Lower leg skin (tissue), 3 donors: ENCODE measurements at regions not wholly inside any gene's neighbourhood (a gene's known extent, or its start where the extent isn't known, plus 50 kb on each side); places are given as distances from the start of the nearest gene placed in this dataset.

Experiments
- POLR2A ChIP-seq, 2 donors: fragments of 450-650 bp; IDR thresholded peaks; one replicate each; pipeline ENCODE4 v1.6.1; 2016 to 2017; ENCODE audit warnings: antibody characterized with exemption in 2 of 2, mild to moderate bottlenecking in 1 of 2, moderate library complexity in 1 of 2
- TF ChIP-seq, protein P1 (sequence below), 3 donors: fragments of 450-650 bp; IDR thresholded peaks; one replicate each; pipeline ENCODE4 v1.5.1; 2016; ENCODE audit warnings: antibody characterized with exemption in 3 of 3, mild to moderate bottlenecking in 3 of 3, moderate library complexity in 2 of 3

DNA sequence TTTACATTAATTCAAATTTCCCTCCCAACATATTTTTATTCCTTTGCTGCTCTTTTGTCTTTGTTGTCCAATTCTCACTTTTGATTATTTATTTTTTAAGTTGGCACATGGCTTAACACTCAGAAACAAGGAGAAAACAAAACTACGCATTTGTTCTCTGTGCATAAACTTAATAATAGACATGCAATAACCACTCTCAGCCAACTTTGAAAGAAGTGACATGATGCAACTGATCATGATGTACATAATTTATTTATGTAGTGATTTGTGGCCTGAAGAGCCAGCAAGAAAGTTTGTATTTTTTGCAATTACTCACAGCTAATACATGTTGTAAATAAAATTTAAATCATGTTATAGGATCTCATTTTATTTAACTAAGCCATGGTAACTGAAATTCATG is 942.8 kb upstream of the PIK3C3 start:
- TF ChIP-seq, protein P1, sequence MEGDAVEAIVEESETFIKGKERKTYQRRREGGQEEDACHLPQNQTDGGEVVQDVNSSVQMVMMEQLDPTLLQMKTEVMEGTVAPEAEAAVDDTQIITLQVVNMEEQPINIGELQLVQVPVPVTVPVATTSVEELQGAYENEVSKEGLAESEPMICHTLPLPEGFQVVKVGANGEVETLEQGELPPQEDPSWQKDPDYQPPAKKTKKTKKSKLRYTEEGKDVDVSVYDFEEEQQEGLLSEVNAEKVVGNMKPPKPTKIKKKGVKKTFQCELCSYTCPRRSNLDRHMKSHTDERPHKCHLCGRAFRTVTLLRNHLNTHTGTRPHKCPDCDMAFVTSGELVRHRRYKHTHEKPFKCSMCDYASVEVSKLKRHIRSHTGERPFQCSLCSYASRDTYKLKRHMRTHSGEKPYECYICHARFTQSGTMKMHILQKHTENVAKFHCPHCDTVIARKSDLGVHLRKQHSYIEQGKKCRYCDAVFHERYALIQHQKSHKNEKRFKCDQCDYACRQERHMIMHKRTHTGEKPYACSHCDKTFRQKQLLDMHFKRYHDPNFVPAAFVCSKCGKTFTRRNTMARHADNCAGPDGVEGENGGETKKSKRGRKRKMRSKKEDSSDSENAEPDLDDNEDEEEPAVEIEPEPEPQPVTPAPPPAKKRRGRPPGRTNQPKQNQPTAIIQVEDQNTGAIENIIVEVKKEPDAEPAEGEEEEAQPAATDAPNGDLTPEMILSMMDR (IDR thresholded peaks at IDR 0.05), result no peak
- TF ChIP-seq POLR2A (IDR thresholded peaks at IDR 0.05), result no peak
